Tibial artery (tissue), 4 donors: ENCODE measurements at regions not wholly inside any gene's neighbourhood (a gene's known extent, or its start where the extent isn't known, plus 50 kb on each side); places are given as distances from the start of the nearest gene placed in this dataset.

ENCODE experiments used
- DNase-seq, 2 donors: peaks; one replicate each; pipeline ENCODE4 v3.0.0-alpha.2; 2019
- H3K27ac ChIP-seq, 2 donors: fragments of 200-600 bp; sonication (generic) in 1 of 2; 1 replicate in 1 of 2; 2 replicates in 1 of 2; pipeline ENCODE4 v1.5.1; 2018 to 2019; ENCODE audit warnings: mild to moderate bottlenecking in 1 of 2
- H3K27me3 ChIP-seq, 2 donors: fragments of 200-600 bp; sonication (generic) in 1 of 2; one replicate each; pipeline versions ENCODE4 v1.5.1 to v1.6.0; 2016 to 2019
- H3K36me3 ChIP-seq, 3 donors: fragments of 200-600 bp; sonication (generic) in 2 of 3; one replicate each; pipeline ENCODE4 v1.5.1; 2016 to 2019; ENCODE audit warnings: mild to moderate bottlenecking in 2 of 3
- H3K4me1 ChIP-seq, 4 donors: fragments of 200-600 bp; sonication (generic) in 2 of 4; 1 replicate in 3 of 4; 2 replicates in 1 of 4; pipeline ENCODE4 v1.5.1; 2016 to 2019
- H3K4me3 ChIP-seq, 2 donors: fragments of 200-600 bp; sonication (generic) in 1 of 2; 1 replicate in 1 of 2; 2 replicates in 1 of 2; pipeline ENCODE4 v1.5.1; 2018 to 2019; ENCODE audit warnings: mild to moderate bottlenecking in 2 of 2
- H3K9me3 ChIP-seq, 3 donors: fragments of 200-600 bp; sonication (generic) in 1 of 3; one replicate each; pipeline ENCODE4 v1.5.1; 2016 to 2019
- CTCF ChIP-seq, 2 experiments: fragments of 200-600 bp in 1 of 2; fragments of 450-650 bp in 1 of 2; IDR thresholded peaks; one replicate each; pipeline ENCODE4 v1.5.1; 2017 to 2019; ENCODE audit warnings: antibody characterized with exemption in 2 of 2, mild to moderate bottlenecking in 1 of 2, moderate library complexity in 1 of 2
- intact Hi-C: fragments of 100-400 bp; cut with DNase I; formaldehyde crosslinking; loops from one replicate; pipeline ENCODE4 v1.15.0; 2023; ENCODE audit warnings: low total_unique reads

GRCh38 chr2:58852905-58853304 is 611.8 kb upstream of the FANCL start:
- Histone ChIP-seq H3K27me3 (no peaks in the 10 kb centered on the region), H3K4me3 (no peak overlapping the region), H3K9me3 (no peaks in the 10 kb centered on the region), H3K4me1 (no peaks in the 10 kb centered on the region), H3K36me3 (no peaks in the 10 kb centered on the region), H3K27ac (no peak overlapping the region)
- intact Hi-C loops: no loop called here
- DNase-seq: no peak
- TF ChIP-seq CTCF (IDR thresholded peaks at IDR 0.05): no peak

- intact Hi-C loops: no loop called here
- Histone ChIP-seq H3K9me3 (no peaks in the 10 kb centered on the region), H3K4me3 (no peak overlapping the region), H3K27ac (no peak overlapping the region), H3K27me3 (no peaks in the 10 kb centered on the region), H3K36me3 (no peaks in the 10 kb centered on the region), H3K4me1 (no peaks in the 10 kb centered on the region)
- no peak for DNase-seq
- no peak for TF ChIP-seq CTCF (IDR thresholded peaks at IDR 0.05)
These were observed 611.1 kb upstream of the FANCL start for GRCh38 chr2:58852243-58852642.

GRCh38 chr2:58851598-58851997 is 610.5 kb upstream of the FANCL start:
- Histone ChIP-seq H3K4me1 (no peaks in the 10 kb centered on the region), H3K9me3 (no peaks in the 10 kb centered on the region), H3K4me3 (no peak overlapping the region), H3K36me3 (no peaks in the 10 kb centered on the region), H3K27me3 (no peaks in the 10 kb centered on the region), H3K27ac (no peak overlapping the region)
- no peak for TF ChIP-seq CTCF (IDR thresholded peaks at IDR 0.05)
- no peak for DNase-seq
- intact Hi-C loops: no loop called here

GRCh38 chr2:58845011-58845410 is 603.9 kb upstream of the FANCL start:
- H3K4me1 ChIP-seq: no peaks in the 10 kb centered on the region
- DNase-seq: no peak
- no peak overlapping the region for H3K27ac ChIP-seq
- TF ChIP-seq CTCF (IDR thresholded peaks at IDR 0.05): no peak
- H3K9me3 ChIP-seq: no peaks in the 10 kb centered on the region
- H3K4me3 ChIP-seq: no peak overlapping the region
- intact Hi-C loops: no loop called here
- no peaks in the 10 kb centered on the region for H3K27me3 ChIP-seq
- no peaks in the 10 kb centered on the region for H3K36me3 ChIP-seq

GRCh38 chr2:58842501-58843155 is 601.5 kb upstream of the FANCL start:
- Histone ChIP-seq H3K27me3 (no peaks in the 10 kb centered on the region), H3K36me3 (no peaks in the 10 kb centered on the region), H3K27ac (no peak overlapping the region), H3K9me3 (no peaks in the 10 kb centered on the region), H3K4me3 (no peak overlapping the region), H3K4me1 (no peaks in the 10 kb centered on the region)
- no peak for DNase-seq
- intact Hi-C loops: no loop called here
- TF ChIP-seq CTCF (IDR thresholded peaks at IDR 0.05): no peak

GRCh38 chr2:58834404-58834803 is 593.3 kb upstream of the FANCL start:
- DNase-seq: no peak
- no peak overlapping the region for H3K27ac ChIP-seq
- no peak for TF ChIP-seq CTCF (IDR thresholded peaks at IDR 0.05)
- H3K4me3 ChIP-seq: no peak overlapping the region
- intact Hi-C loops: no loop called here
- no peaks in the 10 kb centered on the region for H3K36me3 ChIP-seq
- peaks cover 0 to 17% (median 8%) of the 10 kb centered on the region in 3 donors for H3K9me3 ChIP-seq
- no peaks in the 10 kb centered on the region for H3K4me1 ChIP-seq
- H3K27me3 ChIP-seq: no peaks in the 10 kb centered on the region
